ENCODE measurements at regions not wholly inside any gene's neighbourhood (a gene's known extent, or its start where the extent isn't known, plus 50 kb on each side); places are given as distances from the start of the nearest gene placed in this dataset.
"Not testable (repeated sequence)": the region's sequence is repeated elsewhere in the genome, so short reads cannot be mapped to it uniquely, and the experiment has no call there.

GRCh38 chr9:89679581-89679980 lies 74.8 kb downstream of the GADD45G start:
- peaks cover 4% of the 10 kb centered on the region; the same call in 1 of the 2 replicates for H3K27me3 ChIP-seq (ENCODE audit: insufficient read depth, low read length)
- no peak overlapping the region for H3K4me3 ChIP-seq (ENCODE audit: low read depth, low read length, poor library complexity, severe bottlenecking)
- H3F3A ChIP-seq (ENCODE audit: insufficient read depth, low read length) = no peaks in the 10 kb centered on the region
- no peak for TF ChIP-seq CTCF (IDR thresholded peaks at IDR 0.05; ENCODE audit: low read length)
- TF ChIP-seq EZH2 (IDR thresholded peaks at IDR 0.05; ENCODE audit: borderline replicate concordance, low read length) = no peak
- H3K9ac ChIP-seq (ENCODE audit: low read length) = no peak overlapping the region
- no peaks in the 10 kb centered on the region for H4K20me1 ChIP-seq (ENCODE audit: insufficient read depth, low read length)
- no peaks in the 10 kb centered on the region for H3K9me2 ChIP-seq (ENCODE audit: low read depth, low read length)
- H3K36me3 ChIP-seq (ENCODE audit: insufficient read depth, low read length) = no peaks in the 10 kb centered on the region
- H2AFZ ChIP-seq (ENCODE audit: low read length) = no peak overlapping the region
- no peak overlapping the region for H3K4me2 ChIP-seq (ENCODE audit: low read length)
- no peaks in the 10 kb centered on the region for H3K79me2 ChIP-seq (ENCODE audit: insufficient read depth, low read length)
- H3K9me3 ChIP-seq (ENCODE audit: low read length) = no peaks in the 10 kb centered on the region
- H3K27ac ChIP-seq (ENCODE audit: low read depth, low read length, poor library complexity, severe bottlenecking) = no peak overlapping the region
- no peaks in the 10 kb centered on the region for H3K4me1 ChIP-seq (ENCODE audit: insufficient read depth, low read length, severe bottlenecking)

GRCh38 chr9:89680547-89681467 lies 76.0 kb downstream of the GADD45G start:
- Histone ChIP-seq H3K27ac (ENCODE audit: low read depth, low read length, poor library complexity, severe bottlenecking) (no peak overlapping the region), H4K20me1 (ENCODE audit: insufficient read depth, low read length) (no peaks in the 10 kb centered on the region), H3K4me2 (ENCODE audit: low read length) (no peak overlapping the region), H3K4me3 (ENCODE audit: low read depth, low read length, poor library complexity, severe bottlenecking) (no peak overlapping the region), H3K4me1 (ENCODE audit: insufficient read depth, low read length, severe bottlenecking) (no peaks in the 10 kb centered on the region), H3K9ac (ENCODE audit: low read length) (no peak overlapping the region), H3F3A (ENCODE audit: insufficient read depth, low read length) (no peaks in the 10 kb centered on the region), H3K9me2 (ENCODE audit: low read depth, low read length) (no peaks in the 10 kb centered on the region), H3K27me3 (ENCODE audit: insufficient read depth, low read length) (peaks cover 4% of the 10 kb centered on the region; the same call in 1 of the 2 replicates), H3K79me2 (ENCODE audit: insufficient read depth, low read length) (no peaks in the 10 kb centered on the region), H3K9me3 (ENCODE audit: low read length) (no peaks in the 10 kb centered on the region), H3K36me3 (ENCODE audit: insufficient read depth, low read length) (no peaks in the 10 kb centered on the region), H2AFZ (ENCODE audit: low read length) (no peak overlapping the region)
- no peak for TF ChIP-seq EZH2 (IDR thresholded peaks at IDR 0.05; ENCODE audit: borderline replicate concordance, low read length)
- no peak for TF ChIP-seq CTCF (IDR thresholded peaks at IDR 0.05; ENCODE audit: low read length)

GRCh38 chr9:89681468-89681859 lies 76.7 kb downstream of the GADD45G start:
- not testable (repeated sequence) for H3K4me2 ChIP-seq (ENCODE audit: low read length); H3K36me3 ChIP-seq (ENCODE audit: insufficient read depth, low read length); H3K9me3 ChIP-seq (ENCODE audit: low read length); H3K4me1 ChIP-seq (ENCODE audit: insufficient read depth, low read length, severe bottlenecking); H3K4me3 ChIP-seq (ENCODE audit: low read depth, low read length, poor library complexity, severe bottlenecking); H3K27ac ChIP-seq (ENCODE audit: low read depth, low read length, poor library complexity, severe bottlenecking); H3K27me3 ChIP-seq (ENCODE audit: insufficient read depth, low read length); H3K9ac ChIP-seq (ENCODE audit: low read length); H4K20me1 ChIP-seq (ENCODE audit: insufficient read depth, low read length); H3K9me2 ChIP-seq (ENCODE audit: low read depth, low read length); H3K79me2 ChIP-seq (ENCODE audit: insufficient read depth, low read length); H3F3A ChIP-seq (ENCODE audit: insufficient read depth, low read length); H2AFZ ChIP-seq (ENCODE audit: low read length)

- H2AFZ ChIP-seq (ENCODE audit: low read length) = no peak overlapping the region
Observed at GRCh38 chr9:89683626-89684025, 78.8 kb downstream of the GADD45G start.

More at GRCh38 chr9:89683626-89684025, 78.8 kb downstream of the GADD45G start:
- Histone ChIP-seq H3K4me2 (ENCODE audit: low read length) (no peak overlapping the region), H3K4me1 (ENCODE audit: insufficient read depth, low read length, severe bottlenecking) (no peaks in the 10 kb centered on the region), H3F3A (ENCODE audit: insufficient read depth, low read length) (no peaks in the 10 kb centered on the region), H4K20me1 (ENCODE audit: insufficient read depth, low read length) (no peaks in the 10 kb centered on the region), H3K27me3 (ENCODE audit: insufficient read depth, low read length) (peaks cover 4% of the 10 kb centered on the region; the same call in 1 of the 2 replicates), H3K36me3 (ENCODE audit: insufficient read depth, low read length) (no peaks in the 10 kb centered on the region), H3K4me3 (ENCODE audit: low read depth, low read length, poor library complexity, severe bottlenecking) (no peak overlapping the region), H3K79me2 (ENCODE audit: insufficient read depth, low read length) (no peaks in the 10 kb centered on the region), H3K9me2 (ENCODE audit: low read depth, low read length) (no peaks in the 10 kb centered on the region), H3K9ac (ENCODE audit: low read length) (no peak overlapping the region), H3K9me3 (ENCODE audit: low read length) (no peaks in the 10 kb centered on the region), H3K27ac (ENCODE audit: low read depth, low read length, poor library complexity, severe bottlenecking) (no peak overlapping the region)
- no peak for TF ChIP-seq EZH2 (IDR thresholded peaks at IDR 0.05; ENCODE audit: borderline replicate concordance, low read length)
- TF ChIP-seq CTCF (IDR thresholded peaks at IDR 0.05; ENCODE audit: low read length) = no peak

Data from OCI-LY1 (cell line).